ENCODE measurements at regions not wholly inside any gene's neighbourhood (a gene's known extent, or its start where the extent isn't known, plus 50 kb on each side); places are given as distances from the start of the nearest gene placed in this dataset.

DNA sequence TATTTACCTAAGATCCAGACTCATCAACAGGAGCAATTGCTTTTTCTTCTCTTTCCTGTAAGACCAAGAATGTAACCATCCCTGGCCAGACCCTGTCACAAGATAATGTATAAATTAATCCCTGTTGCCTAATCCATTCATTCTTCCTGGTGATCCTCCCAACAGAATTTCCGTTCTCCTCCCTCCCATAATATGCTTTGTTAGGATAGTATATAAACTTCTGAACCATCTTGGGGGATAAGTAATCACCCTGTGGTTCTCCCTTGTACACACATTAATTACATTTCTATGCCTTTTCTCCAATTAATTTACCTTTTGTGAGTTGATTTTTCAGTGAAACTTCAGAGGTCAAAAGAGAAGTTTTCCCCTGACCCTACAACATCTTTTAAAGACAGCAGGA, 76.2 kb upstream of the RASSF8 start:
- no peak for DNase-seq (ENCODE audit: low read depth in 2 of 2)
- Histone ChIP-seq H3K4me3 (replicated peaks in 1 of 4; ENCODE audit: control extremely low read depth in 1 of 4, insufficient read depth in 1 of 4, low read depth in 3 of 4, low read length in 4 of 4) (no peak overlapping the region), H3K79me2 (ENCODE audit: control insufficient read depth, insufficient read depth, low read length) (no peaks in the 10 kb centered on the region), H3K27me3 (ENCODE audit: control insufficient read depth, insufficient read depth, low read length) (no peaks in the 10 kb centered on the region), H4K20me1 (ENCODE audit: control insufficient read depth, extremely low read depth, insufficient read depth, low read length) (no peaks in the 10 kb centered on the region), H3K27ac (ENCODE audit: insufficient read depth, low read length) (no peak overlapping the region), H3K9ac (ENCODE audit: insufficient read depth, low read length) (no peak overlapping the region), H3K36me3 (ENCODE audit: control insufficient read depth, insufficient read depth, low read length) (no peaks in the 10 kb centered on the region), H3K4me1 (ENCODE audit: control insufficient read depth, extremely low read depth, insufficient read depth, low read length) (no peaks in the 10 kb centered on the region), H3K4me2 (ENCODE audit: extremely low read depth, insufficient read depth, low read length) (no peak overlapping the region), H2AFZ (ENCODE audit: low read length) (no peak overlapping the region), H3K9me3 (ENCODE audit: control insufficient read depth, insufficient read depth, low read depth, low read length) (no peaks in the 10 kb centered on the region)
- no peak for TF ChIP-seq EZH2 (IDR thresholded peaks at IDR 0.05; ENCODE audit: low read length, missing control alignments)
- TF ChIP-seq, protein P1, sequence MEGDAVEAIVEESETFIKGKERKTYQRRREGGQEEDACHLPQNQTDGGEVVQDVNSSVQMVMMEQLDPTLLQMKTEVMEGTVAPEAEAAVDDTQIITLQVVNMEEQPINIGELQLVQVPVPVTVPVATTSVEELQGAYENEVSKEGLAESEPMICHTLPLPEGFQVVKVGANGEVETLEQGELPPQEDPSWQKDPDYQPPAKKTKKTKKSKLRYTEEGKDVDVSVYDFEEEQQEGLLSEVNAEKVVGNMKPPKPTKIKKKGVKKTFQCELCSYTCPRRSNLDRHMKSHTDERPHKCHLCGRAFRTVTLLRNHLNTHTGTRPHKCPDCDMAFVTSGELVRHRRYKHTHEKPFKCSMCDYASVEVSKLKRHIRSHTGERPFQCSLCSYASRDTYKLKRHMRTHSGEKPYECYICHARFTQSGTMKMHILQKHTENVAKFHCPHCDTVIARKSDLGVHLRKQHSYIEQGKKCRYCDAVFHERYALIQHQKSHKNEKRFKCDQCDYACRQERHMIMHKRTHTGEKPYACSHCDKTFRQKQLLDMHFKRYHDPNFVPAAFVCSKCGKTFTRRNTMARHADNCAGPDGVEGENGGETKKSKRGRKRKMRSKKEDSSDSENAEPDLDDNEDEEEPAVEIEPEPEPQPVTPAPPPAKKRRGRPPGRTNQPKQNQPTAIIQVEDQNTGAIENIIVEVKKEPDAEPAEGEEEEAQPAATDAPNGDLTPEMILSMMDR (conservative IDR thresholded peaks at IDR 0.05 in 1 of 2, IDR thresholded peaks at IDR 0.05 in 1 of 2; ENCODE audit: low read depth in 1 of 2, low read length in 2 of 2), result no peak

DNA sequence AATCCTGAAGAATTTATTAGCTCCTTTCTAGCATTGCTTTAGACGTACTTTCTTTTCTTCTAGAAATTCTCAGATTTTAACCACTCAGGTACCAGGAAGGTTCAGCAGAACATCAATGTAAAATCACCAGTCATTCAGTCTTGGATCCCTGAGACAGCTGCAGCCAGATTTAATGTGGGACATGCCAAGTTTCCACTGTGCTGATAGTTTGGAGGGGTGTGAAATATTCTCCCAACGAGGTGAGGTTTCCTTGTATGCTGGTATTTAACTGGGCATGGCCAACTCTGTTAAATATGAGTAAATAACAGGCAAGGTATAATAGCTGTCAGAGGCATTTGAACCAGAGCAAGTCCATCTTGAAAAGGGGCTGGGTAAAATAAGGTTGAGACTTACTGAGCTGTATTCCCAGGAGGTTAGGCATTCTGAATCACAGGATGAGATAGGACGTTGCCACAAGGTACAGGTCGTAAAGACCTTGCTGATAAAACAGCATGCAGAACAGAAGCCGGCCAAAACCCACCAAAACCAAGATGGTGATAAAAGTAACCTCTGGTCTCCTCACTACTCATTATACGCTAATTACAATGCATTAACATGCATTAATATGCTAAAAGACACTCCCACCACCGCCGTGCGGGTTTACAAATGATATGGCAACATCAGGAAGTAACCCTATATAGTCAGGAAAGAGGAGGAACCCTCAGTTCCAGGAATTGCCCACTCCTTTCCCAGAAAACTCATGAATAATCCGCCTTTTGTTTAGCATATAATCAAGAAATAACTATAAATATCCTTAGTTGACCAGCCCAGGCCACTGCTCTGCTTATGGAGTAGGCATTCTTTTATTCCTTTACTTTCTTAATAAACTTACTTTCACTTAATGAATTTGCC, 75.2 kb upstream of the RASSF8 start:
- no peak overlapping the region for H3K9ac ChIP-seq (ENCODE audit: insufficient read depth, low read length)
- H3K27ac ChIP-seq (ENCODE audit: insufficient read depth, low read length), result no peak overlapping the region
- no peak overlapping the region for H3K4me2 ChIP-seq (ENCODE audit: extremely low read depth, insufficient read depth, low read length)
- no peak for DNase-seq (ENCODE audit: low read depth in 2 of 2)
- no peaks in the 10 kb centered on the region for H3K9me3 ChIP-seq (ENCODE audit: control insufficient read depth, insufficient read depth, low read depth, low read length)
- H3K4me1 ChIP-seq (ENCODE audit: control insufficient read depth, extremely low read depth, insufficient read depth, low read length), result no peaks in the 10 kb centered on the region
- H3K27me3 ChIP-seq (ENCODE audit: control insufficient read depth, insufficient read depth, low read length), result no peaks in the 10 kb centered on the region
- H2AFZ ChIP-seq (ENCODE audit: low read length), result no peak overlapping the region
- no peaks in the 10 kb centered on the region for H3K36me3 ChIP-seq (ENCODE audit: control insufficient read depth, insufficient read depth, low read length)
- H4K20me1 ChIP-seq (ENCODE audit: control insufficient read depth, extremely low read depth, insufficient read depth, low read length), result no peaks in the 10 kb centered on the region
- H3K4me3 ChIP-seq (replicated peaks in 1 of 4; ENCODE audit: control extremely low read depth in 1 of 4, insufficient read depth in 1 of 4, low read depth in 3 of 4, low read length in 4 of 4), result no peak overlapping the region
- no peaks in the 10 kb centered on the region for H3K79me2 ChIP-seq (ENCODE audit: control insufficient read depth, insufficient read depth, low read length)
- TF ChIP-seq EZH2 (IDR thresholded peaks at IDR 0.05; ENCODE audit: low read length, missing control alignments), result no peak
- TF ChIP-seq, protein P1 (conservative IDR thresholded peaks at IDR 0.05 in 1 of 2, IDR thresholded peaks at IDR 0.05 in 1 of 2; ENCODE audit: low read depth in 1 of 2, low read length in 2 of 2), result no peak

DNA sequence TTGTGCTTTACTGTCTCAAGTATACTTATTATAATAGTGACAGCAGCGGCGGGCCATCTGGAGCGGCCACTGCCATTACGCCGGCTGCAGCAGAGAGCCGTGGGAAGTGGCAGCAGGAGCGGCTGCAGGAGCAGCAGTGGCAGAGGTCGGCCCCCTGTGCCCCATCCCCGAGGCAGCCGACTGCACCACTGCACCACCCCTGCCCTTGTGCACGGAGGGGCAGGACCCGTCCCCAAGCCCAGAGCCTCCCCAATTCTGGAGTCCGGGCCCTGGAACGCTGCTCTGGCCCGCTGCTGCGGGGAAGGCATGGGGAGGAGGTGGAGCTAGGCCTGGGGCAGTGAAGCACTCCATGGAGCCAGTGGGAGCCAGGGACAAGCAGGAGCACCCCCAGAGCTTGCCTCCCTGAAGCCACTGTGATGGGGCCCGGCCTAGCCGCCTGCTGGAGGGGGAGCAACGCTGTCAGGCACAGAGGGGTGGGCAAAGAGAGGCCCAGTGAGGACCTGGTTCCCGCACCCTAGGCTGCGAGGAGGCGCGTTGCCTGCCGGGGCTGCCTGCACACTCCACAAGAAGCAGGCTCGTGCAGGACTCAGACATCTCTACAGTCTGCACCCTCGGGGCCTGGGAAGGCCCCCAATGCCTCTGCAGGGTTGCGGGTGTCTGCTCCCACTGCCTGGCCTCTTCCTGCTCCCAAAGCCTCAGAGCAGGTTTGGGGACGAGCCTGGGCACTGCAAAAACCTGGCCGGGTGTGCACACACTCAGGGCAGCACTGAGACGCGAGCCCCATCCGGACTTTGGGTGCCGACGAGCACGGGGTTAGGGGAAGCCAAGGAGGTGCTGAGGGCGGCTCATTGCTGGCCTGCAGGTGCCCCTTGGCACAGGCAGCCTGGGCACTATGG, 74.2 kb upstream of the RASSF8 start:
- H3K4me1 ChIP-seq (ENCODE audit: control insufficient read depth, extremely low read depth, insufficient read depth, low read length), result no peaks in the 10 kb centered on the region
- H3K4me2 ChIP-seq (ENCODE audit: extremely low read depth, insufficient read depth, low read length), result no peak overlapping the region
- H4K20me1 ChIP-seq (ENCODE audit: control insufficient read depth, extremely low read depth, insufficient read depth, low read length), result no peaks in the 10 kb centered on the region
- no peaks in the 10 kb centered on the region for H3K79me2 ChIP-seq (ENCODE audit: control insufficient read depth, insufficient read depth, low read length)
- H3K9me3 ChIP-seq (ENCODE audit: control insufficient read depth, insufficient read depth, low read depth, low read length), result no peaks in the 10 kb centered on the region
- no peak for DNase-seq (ENCODE audit: low read depth in 2 of 2)
- H2AFZ ChIP-seq (ENCODE audit: low read length), result no peak overlapping the region
- no peak overlapping the region for H3K4me3 ChIP-seq (replicated peaks in 1 of 4; ENCODE audit: control extremely low read depth in 1 of 4, insufficient read depth in 1 of 4, low read depth in 3 of 4, low read length in 4 of 4)
- H3K36me3 ChIP-seq (ENCODE audit: control insufficient read depth, insufficient read depth, low read length), result no peaks in the 10 kb centered on the region
- H3K27ac ChIP-seq (ENCODE audit: insufficient read depth, low read length), result no peak overlapping the region
- H3K27me3 ChIP-seq (ENCODE audit: control insufficient read depth, insufficient read depth, low read length), result no peaks in the 10 kb centered on the region
- TF ChIP-seq, protein P1 (conservative IDR thresholded peaks at IDR 0.05 in 1 of 2, IDR thresholded peaks at IDR 0.05 in 1 of 2; ENCODE audit: low read depth in 1 of 2, low read length in 2 of 2), result no peak
- no peak for TF ChIP-seq EZH2 (IDR thresholded peaks at IDR 0.05; ENCODE audit: low read length, missing control alignments)
- H3K9ac ChIP-seq (ENCODE audit: insufficient read depth, low read length), result no peak overlapping the region

Data from fibroblast of lung (primary cell).